ENCODE measurements at regions not wholly inside any gene's neighbourhood (a gene's known extent, or its start where the extent isn't known, plus 50 kb on each side); places are given as distances from the start of the nearest gene placed in this dataset.

DNA sequence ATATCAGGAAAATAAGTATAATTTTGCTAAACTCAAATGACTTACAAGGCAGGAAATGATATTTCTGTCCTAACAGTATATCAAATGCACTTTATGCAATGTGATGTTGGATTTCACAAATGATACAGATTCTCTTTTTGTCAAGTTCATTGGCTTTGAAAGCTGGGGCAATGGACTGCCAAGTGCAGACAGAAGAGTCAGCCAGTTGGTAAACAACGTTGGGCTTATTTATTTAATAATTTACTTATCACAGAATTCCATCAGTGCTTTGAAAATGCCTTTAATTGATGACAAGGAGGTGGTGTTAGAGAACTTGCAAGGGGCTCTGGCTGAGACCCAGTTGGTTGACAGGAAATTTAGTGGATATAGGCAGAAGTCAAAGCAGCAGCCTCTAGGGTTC is 79.9 kb upstream of the ADGRG2 start:
- TF ChIP-seq, protein P1, sequence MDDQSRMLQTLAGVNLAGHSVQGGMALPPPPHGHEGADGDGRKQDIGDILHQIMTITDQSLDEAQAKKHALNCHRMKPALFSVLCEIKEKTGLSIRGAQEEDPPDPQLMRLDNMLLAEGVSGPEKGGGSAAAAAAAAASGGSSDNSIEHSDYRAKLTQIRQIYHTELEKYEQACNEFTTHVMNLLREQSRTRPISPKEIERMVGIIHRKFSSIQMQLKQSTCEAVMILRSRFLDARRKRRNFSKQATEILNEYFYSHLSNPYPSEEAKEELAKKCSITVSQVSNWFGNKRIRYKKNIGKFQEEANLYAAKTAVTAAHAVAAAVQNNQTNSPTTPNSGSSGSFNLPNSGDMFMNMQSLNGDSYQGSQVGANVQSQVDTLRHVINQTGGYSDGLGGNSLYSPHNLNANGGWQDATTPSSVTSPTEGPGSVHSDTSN (IDR thresholded peaks at IDR 0.05) = no peak
- no peak for TF ChIP-seq CHD4 (IDR thresholded peaks at IDR 0.05; ENCODE audit: borderline replicate concordance)
- TF ChIP-seq, protein P2, sequence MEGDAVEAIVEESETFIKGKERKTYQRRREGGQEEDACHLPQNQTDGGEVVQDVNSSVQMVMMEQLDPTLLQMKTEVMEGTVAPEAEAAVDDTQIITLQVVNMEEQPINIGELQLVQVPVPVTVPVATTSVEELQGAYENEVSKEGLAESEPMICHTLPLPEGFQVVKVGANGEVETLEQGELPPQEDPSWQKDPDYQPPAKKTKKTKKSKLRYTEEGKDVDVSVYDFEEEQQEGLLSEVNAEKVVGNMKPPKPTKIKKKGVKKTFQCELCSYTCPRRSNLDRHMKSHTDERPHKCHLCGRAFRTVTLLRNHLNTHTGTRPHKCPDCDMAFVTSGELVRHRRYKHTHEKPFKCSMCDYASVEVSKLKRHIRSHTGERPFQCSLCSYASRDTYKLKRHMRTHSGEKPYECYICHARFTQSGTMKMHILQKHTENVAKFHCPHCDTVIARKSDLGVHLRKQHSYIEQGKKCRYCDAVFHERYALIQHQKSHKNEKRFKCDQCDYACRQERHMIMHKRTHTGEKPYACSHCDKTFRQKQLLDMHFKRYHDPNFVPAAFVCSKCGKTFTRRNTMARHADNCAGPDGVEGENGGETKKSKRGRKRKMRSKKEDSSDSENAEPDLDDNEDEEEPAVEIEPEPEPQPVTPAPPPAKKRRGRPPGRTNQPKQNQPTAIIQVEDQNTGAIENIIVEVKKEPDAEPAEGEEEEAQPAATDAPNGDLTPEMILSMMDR (IDR thresholded peaks at IDR 0.05) = no peak
- TF ChIP-seq TP53 (CRISPR knock-in tag; IDR thresholded peaks at IDR 0.05) = no peak
- TF ChIP-seq, protein P3, sequence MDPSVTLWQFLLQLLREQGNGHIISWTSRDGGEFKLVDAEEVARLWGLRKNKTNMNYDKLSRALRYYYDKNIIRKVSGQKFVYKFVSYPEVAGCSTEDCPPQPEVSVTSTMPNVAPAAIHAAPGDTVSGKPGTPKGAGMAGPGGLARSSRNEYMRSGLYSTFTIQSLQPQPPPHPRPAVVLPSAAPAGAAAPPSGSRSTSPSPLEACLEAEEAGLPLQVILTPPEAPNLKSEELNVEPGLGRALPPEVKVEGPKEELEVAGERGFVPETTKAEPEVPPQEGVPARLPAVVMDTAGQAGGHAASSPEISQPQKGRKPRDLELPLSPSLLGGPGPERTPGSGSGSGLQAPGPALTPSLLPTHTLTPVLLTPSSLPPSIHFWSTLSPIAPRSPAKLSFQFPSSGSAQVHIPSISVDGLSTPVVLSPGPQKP (IDR thresholded peaks at IDR 0.05; ENCODE audit: low read depth, low read length) = no peak
- TF ChIP-seq RFX5 (IDR thresholded peaks at IDR 0.05) = no peak
- no peak for TF ChIP-seq EP300 (IDR thresholded peaks at IDR 0.05)
- TF ChIP-seq MAFK (IDR thresholded peaks at IDR 0.05; ENCODE audit: partially characterized antibody) = no peak
- TF ChIP-seq, protein P4, sequence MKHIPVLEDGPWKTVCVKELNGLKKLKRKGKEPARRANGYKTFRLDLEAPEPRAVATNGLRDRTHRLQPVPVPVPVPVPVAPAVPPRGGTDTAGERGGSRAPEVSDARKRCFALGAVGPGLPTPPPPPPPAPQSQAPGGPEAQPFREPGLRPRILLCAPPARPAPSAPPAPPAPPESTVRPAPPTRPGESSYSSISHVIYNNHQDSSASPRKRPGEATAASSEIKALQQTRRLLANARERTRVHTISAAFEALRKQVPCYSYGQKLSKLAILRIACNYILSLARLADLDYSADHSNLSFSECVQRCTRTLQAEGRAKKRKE (CRISPR knock-in tag; IDR thresholded peaks at IDR 0.05; ENCODE audit: low read depth) = no peak
